DOHH2 (cell line): ENCODE measurements at regions not wholly inside any gene's neighbourhood (a gene's known extent, or its start where the extent isn't known, plus 50 kb on each side); places are given as distances from the start of the nearest gene placed in this dataset.

Experiments
- EZH2phosphoT487 ChIP-seq: fragments of 200-600 bp; sonication (generic); IDR thresholded peaks from 2 replicates; pipeline ENCODE4 v1.6.1; 2017; ENCODE audit warnings: borderline replicate concordance, mild to moderate bottlenecking, antibody characterized with exemption, low read length, moderate library complexity, mixed read lengths
- TF ChIP-seq, protein P1 (sequence below): fragments of 200-600 bp; sonication (generic); IDR thresholded peaks from one replicate; pipeline ENCODE4 v1.5.1; 2014; ENCODE audit warnings: antibody characterized with exemption, mild to moderate bottlenecking, low read depth, low read length; ENCODE audit not compliant: poor library complexity, severe bottlenecking

GRCh38 chr18:59846814-59847490 is 52.8 kb upstream of the PMAIP1 start:
- TF ChIP-seq, protein P1, sequence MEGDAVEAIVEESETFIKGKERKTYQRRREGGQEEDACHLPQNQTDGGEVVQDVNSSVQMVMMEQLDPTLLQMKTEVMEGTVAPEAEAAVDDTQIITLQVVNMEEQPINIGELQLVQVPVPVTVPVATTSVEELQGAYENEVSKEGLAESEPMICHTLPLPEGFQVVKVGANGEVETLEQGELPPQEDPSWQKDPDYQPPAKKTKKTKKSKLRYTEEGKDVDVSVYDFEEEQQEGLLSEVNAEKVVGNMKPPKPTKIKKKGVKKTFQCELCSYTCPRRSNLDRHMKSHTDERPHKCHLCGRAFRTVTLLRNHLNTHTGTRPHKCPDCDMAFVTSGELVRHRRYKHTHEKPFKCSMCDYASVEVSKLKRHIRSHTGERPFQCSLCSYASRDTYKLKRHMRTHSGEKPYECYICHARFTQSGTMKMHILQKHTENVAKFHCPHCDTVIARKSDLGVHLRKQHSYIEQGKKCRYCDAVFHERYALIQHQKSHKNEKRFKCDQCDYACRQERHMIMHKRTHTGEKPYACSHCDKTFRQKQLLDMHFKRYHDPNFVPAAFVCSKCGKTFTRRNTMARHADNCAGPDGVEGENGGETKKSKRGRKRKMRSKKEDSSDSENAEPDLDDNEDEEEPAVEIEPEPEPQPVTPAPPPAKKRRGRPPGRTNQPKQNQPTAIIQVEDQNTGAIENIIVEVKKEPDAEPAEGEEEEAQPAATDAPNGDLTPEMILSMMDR, result no peak
- no peak for TF ChIP-seq EZH2phosphoT487
